OCI-LY3 (cell line): ENCODE measurements at regions not wholly inside any gene's neighbourhood (a gene's known extent, or its start where the extent isn't known, plus 50 kb on each side); places are given as distances from the start of the nearest gene placed in this dataset.

ENCODE experiments used
- CTCF ChIP-seq: fragments of 200-600, 300-600 bp; sonication (generic); IDR thresholded peaks from 2 replicates; pipeline ENCODE4 v1.5.1; 2014; ENCODE audit warnings: antibody characterized with exemption, low read length, low read depth
- EZH2phosphoT487 ChIP-seq: fragments of 200-600 bp; shearing (Covaris generic); IDR thresholded peaks from 2 replicates; pipeline ENCODE4 v1.6.1; 2018; ENCODE audit warnings: antibody characterized with exemption, mixed run types, low read depth

GRCh38 chr17:22411185-22411784, 719.0 kb downstream of the KCNJ18 start:
- TF ChIP-seq CTCF, result no peak
- TF ChIP-seq EZH2phosphoT487, result no peak
